RWPE2 (cell line): ENCODE measurements at regions not wholly inside any gene's neighbourhood (a gene's known extent, or its start where the extent isn't known, plus 50 kb on each side); places are given as distances from the start of the nearest gene placed in this dataset.

Experiments
- ATAC-seq: fragments of 200-7000 bp; cut with Tn5 transposase; 3 replicates; pipeline ENCODE4 v1.9.1; 2021; ENCODE audit warnings: low read depth
- DNase-seq: peaks from one replicate; pipeline ENCODE4 v3.0.0-alpha.2; 2020; ENCODE audit warnings: low spot score
- H3K27ac ChIP-seq: fragments of 450-650 bp; 2 replicates; pipeline ENCODE4 v1.5.1; 2017; ENCODE audit warnings: mild to moderate bottlenecking; ENCODE audit not compliant: poor library complexity, severe bottlenecking
- H3K27me3 ChIP-seq: fragments of 250-450 bp; sonication (Bioruptor Pico); 2 replicates; pipeline ENCODE4 v1.5.1; 2021; ENCODE audit warnings: mild to moderate bottlenecking, moderate library complexity; ENCODE audit not compliant: insufficient read depth, poor library complexity, severe bottlenecking
- H3K36me3 ChIP-seq: fragments of 250-450 bp; sonication (Bioruptor Pico); 2 replicates; pipeline ENCODE4 v1.5.1; 2020; ENCODE audit warnings: low read depth, mild to moderate bottlenecking, moderate library complexity
- H3K4me1 ChIP-seq: fragments of 250-450 bp; sonication (Bioruptor Pico); 2 replicates; pipeline ENCODE4 v1.5.1; 2021; ENCODE audit warnings: mild to moderate bottlenecking, moderate library complexity; ENCODE audit not compliant: insufficient read depth, poor library complexity, severe bottlenecking
- H3K4me3 ChIP-seq: fragments of 250-450 bp; sonication (Bioruptor Pico); 2 replicates; pipeline ENCODE4 v1.5.1; 2021; ENCODE audit warnings: mild to moderate bottlenecking, moderate library complexity; ENCODE audit not compliant: severe bottlenecking
- H3K9me3 ChIP-seq: fragments of 250-450 bp; sonication (Bioruptor Pico); 2 replicates; pipeline ENCODE4 v1.5.1; 2021; ENCODE audit warnings: mild to moderate bottlenecking, moderate library complexity; ENCODE audit not compliant: severe bottlenecking
- TF ChIP-seq, protein P1 (sequence below): fragments of 450-650 bp; IDR thresholded peaks from one replicate; pipeline ENCODE4 v1.5.1; 2017; ENCODE audit warnings: mild to moderate bottlenecking, moderate library complexity; ENCODE audit not compliant: poor library complexity, severe bottlenecking

DNA sequence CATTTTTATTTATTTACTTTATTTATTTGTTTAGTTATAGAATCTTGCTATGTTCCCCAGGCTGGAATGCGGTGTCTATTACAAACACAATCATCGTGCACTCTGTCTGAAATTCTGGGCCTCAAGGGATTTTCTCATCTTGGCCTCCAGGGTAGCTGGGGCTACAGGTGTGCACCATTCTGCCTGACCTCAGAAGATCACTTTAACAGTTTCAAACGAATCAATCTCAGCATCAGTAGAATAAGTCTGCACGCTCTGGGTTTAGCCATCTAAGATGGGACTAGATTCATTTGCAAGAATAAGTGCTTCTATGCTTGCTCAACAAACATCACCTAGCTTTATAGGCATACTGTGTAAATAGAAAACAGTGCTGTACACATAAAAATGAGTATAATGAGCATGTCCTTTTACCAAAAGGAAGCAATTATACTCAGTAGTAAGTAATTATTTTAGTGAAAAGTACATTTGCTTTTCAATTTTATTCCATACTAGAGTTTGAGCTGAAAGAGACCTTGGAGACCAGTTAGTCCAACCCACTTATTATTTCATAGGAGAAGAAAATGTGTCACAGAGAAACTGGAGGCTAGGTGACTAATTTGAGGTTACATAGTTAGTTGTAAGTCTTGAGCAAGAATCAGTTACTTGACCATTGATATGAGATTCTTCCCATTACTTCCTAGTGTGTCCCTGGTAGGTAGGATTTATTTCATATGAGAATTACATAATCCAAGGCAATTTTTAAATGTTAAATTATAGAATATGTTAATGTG is 456.5 kb upstream of the LMO3 start:
- Histone ChIP-seq H3K4me1 (no peaks in the 10 kb centered on the region), H3K27ac (no peak overlapping the region), H3K36me3 (no peaks in the 10 kb centered on the region), H3K4me3 (no peak overlapping the region), H3K27me3 (no peaks in the 10 kb centered on the region), H3K9me3 (no peaks in the 10 kb centered on the region)
- ATAC-seq (peak; percentile 58; the same call in 2 of the 3 replicates), DNase-seq (no peak)
- TF ChIP-seq, protein P1, sequence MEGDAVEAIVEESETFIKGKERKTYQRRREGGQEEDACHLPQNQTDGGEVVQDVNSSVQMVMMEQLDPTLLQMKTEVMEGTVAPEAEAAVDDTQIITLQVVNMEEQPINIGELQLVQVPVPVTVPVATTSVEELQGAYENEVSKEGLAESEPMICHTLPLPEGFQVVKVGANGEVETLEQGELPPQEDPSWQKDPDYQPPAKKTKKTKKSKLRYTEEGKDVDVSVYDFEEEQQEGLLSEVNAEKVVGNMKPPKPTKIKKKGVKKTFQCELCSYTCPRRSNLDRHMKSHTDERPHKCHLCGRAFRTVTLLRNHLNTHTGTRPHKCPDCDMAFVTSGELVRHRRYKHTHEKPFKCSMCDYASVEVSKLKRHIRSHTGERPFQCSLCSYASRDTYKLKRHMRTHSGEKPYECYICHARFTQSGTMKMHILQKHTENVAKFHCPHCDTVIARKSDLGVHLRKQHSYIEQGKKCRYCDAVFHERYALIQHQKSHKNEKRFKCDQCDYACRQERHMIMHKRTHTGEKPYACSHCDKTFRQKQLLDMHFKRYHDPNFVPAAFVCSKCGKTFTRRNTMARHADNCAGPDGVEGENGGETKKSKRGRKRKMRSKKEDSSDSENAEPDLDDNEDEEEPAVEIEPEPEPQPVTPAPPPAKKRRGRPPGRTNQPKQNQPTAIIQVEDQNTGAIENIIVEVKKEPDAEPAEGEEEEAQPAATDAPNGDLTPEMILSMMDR, result no peak

DNA sequence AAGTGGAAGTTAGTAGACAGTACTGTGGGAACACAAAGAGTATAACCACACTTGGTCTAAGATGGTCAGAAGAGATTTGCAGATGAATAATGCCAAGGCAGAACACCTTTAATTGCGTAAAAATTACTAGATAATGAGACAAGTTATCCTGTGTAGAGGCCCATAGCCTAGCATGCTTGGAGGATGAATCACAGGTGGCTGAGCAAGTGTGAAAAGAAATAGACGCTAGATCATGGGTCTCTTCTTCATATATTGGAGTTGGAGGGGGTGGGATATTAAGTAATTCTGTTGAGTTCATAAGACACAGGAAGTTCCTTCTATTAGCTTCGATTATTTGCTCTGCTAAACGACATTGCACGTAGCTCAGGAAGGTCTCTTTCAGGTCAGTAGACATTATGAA is 454.3 kb upstream of the LMO3 start:
- TF ChIP-seq, protein P1, result no peak
- DNase-seq (no peak), ATAC-seq (peak; percentile 60; the same call in 2 of the 3 replicates)
- H3K9me3 ChIP-seq, result no peaks in the 10 kb centered on the region
- no peaks in the 10 kb centered on the region for H3K27me3 ChIP-seq
- H3K4me1 ChIP-seq, result no peaks in the 10 kb centered on the region
- H3K4me3 ChIP-seq, result no peak overlapping the region
- no peak overlapping the region for H3K27ac ChIP-seq
- H3K36me3 ChIP-seq, result no peaks in the 10 kb centered on the region

DNA sequence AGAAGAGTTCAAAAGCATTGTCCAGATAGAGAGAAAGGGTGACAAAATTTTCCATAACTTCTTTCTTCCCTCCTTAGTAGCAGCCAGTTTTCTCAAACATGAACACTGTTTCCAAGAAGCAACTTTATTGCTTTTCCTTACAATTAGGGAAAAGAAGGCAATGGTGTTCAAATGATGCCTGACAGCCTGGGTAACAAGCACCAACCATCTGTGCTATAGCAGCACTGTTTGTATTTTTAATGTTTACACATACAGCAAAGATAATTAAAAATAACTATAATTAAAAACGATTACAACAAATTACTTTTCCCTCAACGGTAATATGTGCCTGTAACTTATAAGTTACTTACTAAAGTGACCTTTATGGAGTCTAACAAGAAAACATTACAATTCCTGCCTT is 450.6 kb upstream of the LMO3 start:
- Histone ChIP-seq H3K27me3 (no peaks in the 10 kb centered on the region), H3K9me3 (no peaks in the 10 kb centered on the region), H3K36me3 (no peaks in the 10 kb centered on the region), H3K27ac (no peak overlapping the region), H3K4me3 (no peak overlapping the region), H3K4me1 (no peaks in the 10 kb centered on the region)
- DNase-seq, result no peak
- ATAC-seq, result no peak
- TF ChIP-seq, protein P1, result no peak

DNA sequence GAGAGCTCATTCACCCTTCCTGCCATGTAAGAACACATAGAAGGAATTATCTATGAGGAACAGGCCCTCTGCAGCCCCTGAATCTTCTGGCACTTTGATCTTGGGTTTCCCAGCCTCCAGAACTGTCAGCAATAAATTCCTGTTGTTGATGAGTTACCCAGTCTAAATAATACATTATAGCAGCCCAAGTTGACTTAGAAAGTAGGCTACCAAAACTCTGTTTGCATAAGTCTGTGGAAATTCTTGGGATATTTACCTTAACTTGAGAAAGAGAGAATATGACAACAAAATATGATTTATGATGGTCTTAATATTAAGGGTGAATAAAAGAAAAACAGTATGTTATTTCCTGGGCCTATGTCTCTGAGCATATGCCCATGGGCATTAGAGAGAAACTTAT is 433.0 kb upstream of the LMO3 start:
- TF ChIP-seq, protein P1, result no peak
- no peak for ATAC-seq
- no peaks in the 10 kb centered on the region for H3K4me1 ChIP-seq
- DNase-seq, result no peak
- no peaks in the 10 kb centered on the region for H3K36me3 ChIP-seq
- H3K9me3 ChIP-seq, result no peaks in the 10 kb centered on the region
- H3K27ac ChIP-seq, result no peak overlapping the region
- H3K27me3 ChIP-seq, result no peaks in the 10 kb centered on the region
- H3K4me3 ChIP-seq, result no peak overlapping the region

DNA sequence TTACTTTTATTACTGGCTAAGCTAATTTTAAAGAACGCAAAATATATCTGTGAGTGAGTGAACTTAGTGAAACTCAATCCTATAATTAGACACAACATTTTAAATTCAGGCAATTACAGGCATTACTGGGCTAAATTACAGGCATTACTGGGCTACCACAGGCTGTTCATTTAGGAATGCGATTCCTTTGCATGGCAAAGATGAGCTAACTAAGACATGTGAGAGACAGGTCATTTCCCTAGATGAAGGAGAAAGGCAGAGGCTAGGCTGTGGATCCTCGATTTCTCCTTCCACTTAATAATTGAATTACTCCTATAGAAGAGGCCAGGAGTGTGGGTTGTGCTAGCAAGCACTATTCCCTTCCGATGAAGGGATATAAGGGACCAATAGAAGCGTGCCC is 429.4 kb upstream of the LMO3 start:
- ATAC-seq, result no peak
- no peaks in the 10 kb centered on the region for H3K36me3 ChIP-seq
- no peak overlapping the region for H3K27ac ChIP-seq
- TF ChIP-seq, protein P1, result no peak
- H3K27me3 ChIP-seq, result no peaks in the 10 kb centered on the region
- no peaks in the 10 kb centered on the region for H3K9me3 ChIP-seq
- H3K4me3 ChIP-seq, result no peak overlapping the region
- no peaks in the 10 kb centered on the region for H3K4me1 ChIP-seq
- no peak for DNase-seq
